ENCODE measurements at regions not wholly inside any gene's neighbourhood (a gene's known extent, or its start where the extent isn't known, plus 50 kb on each side); places are given as distances from the start of the nearest gene placed in this dataset.

DNA sequence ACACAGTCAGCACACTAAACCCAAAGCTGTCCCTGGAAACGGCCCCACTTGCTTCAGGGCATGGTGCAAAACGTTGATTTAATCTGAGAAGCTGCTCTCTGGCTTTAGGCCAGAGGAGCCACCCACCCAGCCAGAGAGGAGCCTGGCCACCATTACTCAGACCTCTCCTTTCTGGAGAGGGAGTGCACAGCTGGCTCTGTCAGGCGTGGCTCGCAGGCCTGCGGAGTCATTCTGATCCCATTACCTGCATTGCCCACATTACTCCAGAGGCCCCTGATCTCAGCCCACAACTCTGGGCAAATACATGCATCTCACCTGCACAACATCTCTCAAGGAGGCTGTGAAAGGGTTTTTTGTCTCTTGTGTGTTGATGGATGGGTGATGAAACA is 370.0 kb upstream of the IGFBP3 start:
- Histone ChIP-seq H3K4me3 (ENCODE audit: low read depth in 1 of 3, low read length in 3 of 3) (no peak overlapping the region), H3K36me3 (ENCODE audit: control insufficient read depth in 4 of 4, insufficient read depth in 3 of 4, low read depth in 1 of 4, low read length in 3 of 4) (no peaks in the 10 kb centered on the region), H3K27ac (ENCODE audit: low read depth in 1 of 2, low read length in 2 of 2) (no peak overlapping the region), H3K27me3 (ENCODE audit: control insufficient read depth in 4 of 4, insufficient read depth in 4 of 4, low read length in 3 of 4) (no peaks in the 10 kb centered on the region), H3K9me3 (ENCODE audit: control insufficient read depth in 4 of 4, low read length in 3 of 4) (no peaks in the 10 kb centered on the region), H3K9ac (ENCODE audit: low read depth in 1 of 2, low read length in 2 of 2) (no peak overlapping the region), H3K4me1 (ENCODE audit: control insufficient read depth in 4 of 4, insufficient read depth in 4 of 4, low read length in 3 of 4) (no peaks in the 10 kb centered on the region)
- TF ChIP-seq NR2F2 (IDR thresholded peaks at IDR 0.05), result no peak
- no peak for TF ChIP-seq YY1 (IDR thresholded peaks at IDR 0.05)
- no peak for TF ChIP-seq SP1 (IDR thresholded peaks at IDR 0.05)
- no peak for TF ChIP-seq FOXA2 (IDR thresholded peaks at IDR 0.05)
- no peak for TF ChIP-seq JUND (IDR thresholded peaks at IDR 0.05)
- TF ChIP-seq, protein P1, sequence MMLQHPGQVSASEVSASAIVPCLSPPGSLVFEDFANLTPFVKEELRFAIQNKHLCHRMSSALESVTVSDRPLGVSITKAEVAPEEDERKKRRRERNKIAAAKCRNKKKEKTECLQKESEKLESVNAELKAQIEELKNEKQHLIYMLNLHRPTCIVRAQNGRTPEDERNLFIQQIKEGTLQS (IDR thresholded peaks at IDR 0.05), result no peak
- no peak for TF ChIP-seq RAD21 (IDR thresholded peaks at IDR 0.05)
- TF ChIP-seq, protein P2, sequence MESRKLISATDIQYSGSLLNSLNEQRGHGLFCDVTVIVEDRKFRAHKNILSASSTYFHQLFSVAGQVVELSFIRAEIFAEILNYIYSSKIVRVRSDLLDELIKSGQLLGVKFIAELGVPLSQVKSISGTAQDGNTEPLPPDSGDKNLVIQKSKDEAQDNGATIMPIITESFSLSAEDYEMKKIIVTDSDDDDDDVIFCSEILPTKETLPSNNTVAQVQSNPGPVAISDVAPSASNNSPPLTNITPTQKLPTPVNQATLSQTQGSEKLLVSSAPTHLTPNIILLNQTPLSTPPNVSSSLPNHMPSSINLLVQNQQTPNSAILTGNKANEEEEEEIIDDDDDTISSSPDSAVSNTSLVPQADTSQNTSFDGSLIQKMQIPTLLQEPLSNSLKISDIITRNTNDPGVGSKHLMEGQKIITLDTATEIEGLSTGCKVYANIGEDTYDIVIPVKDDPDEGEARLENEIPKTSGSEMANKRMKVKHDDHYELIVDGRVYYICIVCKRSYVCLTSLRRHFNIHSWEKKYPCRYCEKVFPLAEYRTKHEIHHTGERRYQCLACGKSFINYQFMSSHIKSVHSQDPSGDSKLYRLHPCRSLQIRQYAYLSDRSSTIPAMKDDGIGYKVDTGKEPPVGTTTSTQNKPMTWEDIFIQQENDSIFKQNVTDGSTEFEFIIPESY (IDR thresholded peaks at IDR 0.05), result no peak
- TF ChIP-seq RXRA (IDR thresholded peaks at IDR 0.05), result no peak
- TF ChIP-seq, protein P3, sequence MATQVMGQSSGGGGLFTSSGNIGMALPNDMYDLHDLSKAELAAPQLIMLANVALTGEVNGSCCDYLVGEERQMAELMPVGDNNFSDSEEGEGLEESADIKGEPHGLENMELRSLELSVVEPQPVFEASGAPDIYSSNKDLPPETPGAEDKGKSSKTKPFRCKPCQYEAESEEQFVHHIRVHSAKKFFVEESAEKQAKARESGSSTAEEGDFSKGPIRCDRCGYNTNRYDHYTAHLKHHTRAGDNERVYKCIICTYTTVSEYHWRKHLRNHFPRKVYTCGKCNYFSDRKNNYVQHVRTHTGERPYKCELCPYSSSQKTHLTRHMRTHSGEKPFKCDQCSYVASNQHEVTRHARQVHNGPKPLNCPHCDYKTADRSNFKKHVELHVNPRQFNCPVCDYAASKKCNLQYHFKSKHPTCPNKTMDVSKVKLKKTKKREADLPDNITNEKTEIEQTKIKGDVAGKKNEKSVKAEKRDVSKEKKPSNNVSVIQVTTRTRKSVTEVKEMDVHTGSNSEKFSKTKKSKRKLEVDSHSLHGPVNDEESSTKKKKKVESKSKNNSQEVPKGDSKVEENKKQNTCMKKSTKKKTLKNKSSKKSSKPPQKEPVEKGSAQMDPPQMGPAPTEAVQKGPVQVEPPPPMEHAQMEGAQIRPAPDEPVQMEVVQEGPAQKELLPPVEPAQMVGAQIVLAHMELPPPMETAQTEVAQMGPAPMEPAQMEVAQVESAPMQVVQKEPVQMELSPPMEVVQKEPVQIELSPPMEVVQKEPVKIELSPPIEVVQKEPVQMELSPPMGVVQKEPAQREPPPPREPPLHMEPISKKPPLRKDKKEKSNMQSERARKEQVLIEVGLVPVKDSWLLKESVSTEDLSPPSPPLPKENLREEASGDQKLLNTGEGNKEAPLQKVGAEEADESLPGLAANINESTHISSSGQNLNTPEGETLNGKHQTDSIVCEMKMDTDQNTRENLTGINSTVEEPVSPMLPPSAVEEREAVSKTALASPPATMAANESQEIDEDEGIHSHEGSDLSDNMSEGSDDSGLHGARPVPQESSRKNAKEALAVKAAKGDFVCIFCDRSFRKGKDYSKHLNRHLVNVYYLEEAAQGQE (IDR thresholded peaks at IDR 0.05), result no peak
- no peak for TF ChIP-seq GABPA (IDR thresholded peaks at IDR 0.05 in 1 of 2, conservative IDR thresholded peaks at IDR 0.05 in 1 of 2)
- TF ChIP-seq HNF4A (conservative IDR thresholded peaks at IDR 0.05), result no peak
- DNase-seq (ENCODE audit: low spot score), result no peak
- 87% methylated on average over 5 of the region's 5 CpGs for WGBS

DNA sequence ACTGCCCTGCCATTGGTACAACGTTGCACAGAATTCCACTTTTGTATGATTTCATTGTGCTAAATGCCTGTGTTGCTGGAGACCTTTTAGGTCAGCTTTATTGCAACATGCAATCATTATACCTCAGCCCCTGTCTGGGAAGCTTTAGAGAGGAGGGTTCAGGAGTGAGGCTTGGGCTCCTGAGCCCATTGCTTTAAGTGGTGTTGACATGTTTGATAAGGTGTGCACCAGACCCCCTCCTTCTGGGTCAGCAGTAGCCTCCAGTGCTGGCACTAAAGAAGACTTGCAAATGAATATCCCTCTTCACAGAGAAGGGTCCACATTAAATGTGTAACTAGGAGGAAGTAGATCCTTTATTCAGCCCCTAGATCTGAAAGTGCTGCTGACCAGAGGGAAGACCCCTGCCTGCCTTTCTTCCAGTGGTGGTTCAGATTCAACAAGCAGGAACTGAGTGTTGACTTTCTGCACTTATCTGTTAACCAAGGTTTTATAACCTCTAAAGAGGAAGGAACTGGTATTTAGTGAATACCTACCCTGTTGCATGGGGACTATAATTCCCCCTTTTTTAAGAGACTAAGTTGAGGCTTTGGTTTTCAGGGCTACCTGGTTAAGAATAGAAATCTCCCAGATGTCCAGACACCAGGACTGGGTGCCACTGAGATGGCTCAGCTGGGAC is 369.4 kb upstream of the IGFBP3 start:
- TF ChIP-seq HNF4G (IDR thresholded peaks at IDR 0.05), result no peak
- Histone ChIP-seq H3K4me1 (ENCODE audit: control insufficient read depth in 4 of 4, insufficient read depth in 4 of 4, low read length in 3 of 4) (no peaks in the 10 kb centered on the region), H3K9me3 (ENCODE audit: control insufficient read depth in 4 of 4, low read length in 3 of 4) (no peaks in the 10 kb centered on the region), H3K27me3 (ENCODE audit: control insufficient read depth in 4 of 4, insufficient read depth in 4 of 4, low read length in 3 of 4) (no peaks in the 10 kb centered on the region), H3K36me3 (ENCODE audit: control insufficient read depth in 4 of 4, insufficient read depth in 3 of 4, low read depth in 1 of 4, low read length in 3 of 4) (no peaks in the 10 kb centered on the region), H3K27ac (ENCODE audit: low read depth in 1 of 2, low read length in 2 of 2) (no peak overlapping the region), H3K9ac (ENCODE audit: low read depth in 1 of 2, low read length in 2 of 2) (no peak overlapping the region), H3K4me3 (ENCODE audit: low read depth in 1 of 3, low read length in 3 of 3) (no peak overlapping the region)
- no peak for DNase-seq (ENCODE audit: low spot score)
- WGBS, result 63% methylated on average over 1 of the region's 1 CpG

DNA sequence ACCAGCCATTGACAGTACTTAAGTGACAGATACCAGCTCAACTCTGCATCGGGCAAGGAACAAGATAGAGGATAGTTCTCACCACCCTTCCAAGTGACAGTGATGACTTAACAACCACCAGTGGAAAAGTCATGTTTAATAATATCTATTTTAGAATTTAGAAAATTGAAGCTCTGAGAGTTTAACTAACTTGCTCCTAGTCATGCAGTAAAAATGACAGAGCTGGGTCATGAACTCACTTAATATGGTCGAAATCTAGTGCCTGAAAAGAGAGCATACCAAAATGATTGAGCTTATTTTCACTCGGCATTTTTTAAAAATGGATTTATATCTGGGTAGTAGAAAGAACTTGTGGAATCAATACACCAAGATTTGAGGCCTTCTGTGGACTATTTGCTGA is 367.8 kb upstream of the IGFBP3 start:
- DNase-seq (ENCODE audit: low spot score), result no peak
- Histone ChIP-seq H3K27me3 (ENCODE audit: control insufficient read depth in 4 of 4, insufficient read depth in 4 of 4, low read length in 3 of 4) (no peaks in the 10 kb centered on the region), H3K4me3 (ENCODE audit: low read depth in 1 of 3, low read length in 3 of 3) (no peak overlapping the region), H3K9me3 (ENCODE audit: control insufficient read depth in 4 of 4, low read length in 3 of 4) (no peaks in the 10 kb centered on the region), H3K9ac (ENCODE audit: low read depth in 1 of 2, low read length in 2 of 2) (no peak overlapping the region), H3K4me1 (ENCODE audit: control insufficient read depth in 4 of 4, insufficient read depth in 4 of 4, low read length in 3 of 4) (no peaks in the 10 kb centered on the region), H3K36me3 (ENCODE audit: control insufficient read depth in 4 of 4, insufficient read depth in 3 of 4, low read depth in 1 of 4, low read length in 3 of 4) (no peaks in the 10 kb centered on the region), H3K27ac (ENCODE audit: low read depth in 1 of 2, low read length in 2 of 2) (no peak overlapping the region)
- WGBS, result 82% methylated on average over 3 of the region's 3 CpGs
- TF ChIP-seq HNF4A (conservative IDR thresholded peaks at IDR 0.05) (no peak), FOXA2 (IDR thresholded peaks at IDR 0.05) (no peak), TAF1 (conservative IDR thresholded peaks at IDR 0.05) (no peak), RXRA (IDR thresholded peaks at IDR 0.05) (no peak), EGR1 (IDR thresholded peaks at IDR 0.05; ENCODE audit: low read depth in 2 of 2) (no peak), FOXA1 (IDR thresholded peaks at IDR 0.05) (no peak), NR2F2 (IDR thresholded peaks at IDR 0.05) (no peak)
- TF ChIP-seq, protein P1 (IDR thresholded peaks at IDR 0.05), result no peak

All from liver (tissue), 7 donors.